ENCODE measurements at regions not wholly inside any gene's neighbourhood (a gene's known extent, or its start where the extent isn't known, plus 50 kb on each side); places are given as distances from the start of the nearest gene placed in this dataset.

- intact Hi-C loops (cut with micrococcal nuclease), result no loop called here
- CTCF ChIA-PET, result no interaction called here
- peaks cover 6% of the 10 kb centered on the region for H3K9me3 Mint-ChIP-seq
Observed at GRCh38 chr14:82492157-82492556, 958.5 kb upstream of the SEL1L start.

GRCh38 chr14:82500222-82500621, 966.6 kb upstream of the SEL1L start:
- H3K4me3 Mint-ChIP-seq, result no peak overlapping the region
- H3K4me1 Mint-ChIP-seq (ENCODE audit: low read depth), result no peaks in the 10 kb centered on the region
- H3K36me3 Mint-ChIP-seq (ENCODE audit: low read depth), result no peaks in the 10 kb centered on the region
- CTCF ChIA-PET, result no interaction called here
- intact Hi-C loops (cut with micrococcal nuclease), result no loop called here
- no peak for DNase-seq
- no peak overlapping the region for H3K27ac Mint-ChIP-seq
- H3K27me3 Mint-ChIP-seq (ENCODE audit: low read depth), result no peaks in the 10 kb centered on the region
- H3K9me3 Mint-ChIP-seq, result peaks cover 6% of the 10 kb centered on the region

More at GRCh38 chr14:82492157-82492556, 958.5 kb upstream of the SEL1L start:
- no peaks in the 10 kb centered on the region for H3K36me3 Mint-ChIP-seq (ENCODE audit: low read depth)
- H3K27ac Mint-ChIP-seq, result no peak overlapping the region
- no peaks in the 10 kb centered on the region for H3K4me1 Mint-ChIP-seq (ENCODE audit: low read depth)
- no peaks in the 10 kb centered on the region for H3K27me3 Mint-ChIP-seq (ENCODE audit: low read depth)
- no peak overlapping the region for H3K4me3 Mint-ChIP-seq
- DNase-seq, result no peak

- intact Hi-C loops (cut with micrococcal nuclease), result no loop called here
- H3K4me1 Mint-ChIP-seq (ENCODE audit: low read depth), result no peaks in the 10 kb centered on the region
- no peak overlapping the region for H3K27ac Mint-ChIP-seq
- H3K4me3 Mint-ChIP-seq, result no peak overlapping the region
- H3K9me3 Mint-ChIP-seq, result peaks cover 6% of the 10 kb centered on the region
- no peaks in the 10 kb centered on the region for H3K36me3 Mint-ChIP-seq (ENCODE audit: low read depth)
- H3K27me3 Mint-ChIP-seq (ENCODE audit: low read depth), result no peaks in the 10 kb centered on the region
- no peak for DNase-seq
- CTCF ChIA-PET, result no interaction called here
Observed at GRCh38 chr14:82501554-82501953, 967.9 kb upstream of the SEL1L start.

GRCh38 chr14:82502043-82502442, 968.4 kb upstream of the SEL1L start:
- Mint-ChIP-seq H3K4me1 (ENCODE audit: low read depth) (no peaks in the 10 kb centered on the region), H3K4me3 (no peak overlapping the region), H3K9me3 (peaks cover 7% of the 10 kb centered on the region), H3K36me3 (ENCODE audit: low read depth) (no peaks in the 10 kb centered on the region), H3K27me3 (ENCODE audit: low read depth) (no peaks in the 10 kb centered on the region), H3K27ac (no peak overlapping the region)
- CTCF ChIA-PET, result no interaction called here
- intact Hi-C loops (cut with micrococcal nuclease), result no loop called here
- no peak for DNase-seq

- H3K27ac Mint-ChIP-seq, result no peak overlapping the region
- H3K27me3 Mint-ChIP-seq (ENCODE audit: low read depth), result no peaks in the 10 kb centered on the region
- no peak for DNase-seq
- no peaks in the 10 kb centered on the region for H3K4me1 Mint-ChIP-seq (ENCODE audit: low read depth)
- intact Hi-C loops (cut with micrococcal nuclease), result no loop called here
- CTCF ChIA-PET, result no interaction called here
- no peaks in the 10 kb centered on the region for H3K36me3 Mint-ChIP-seq (ENCODE audit: low read depth)
- no peak overlapping the region for H3K4me3 Mint-ChIP-seq
- peaks cover 9% of the 10 kb centered on the region for H3K9me3 Mint-ChIP-seq
Observed at GRCh38 chr14:82504894-82505293, 971.2 kb upstream of the SEL1L start.

- Mint-ChIP-seq H3K36me3 (ENCODE audit: low read depth) (no peaks in the 10 kb centered on the region), H3K27ac (no peak overlapping the region), H3K4me1 (ENCODE audit: low read depth) (no peaks in the 10 kb centered on the region), H3K9me3 (peaks cover 4% of the 10 kb centered on the region), H3K27me3 (ENCODE audit: low read depth) (no peaks in the 10 kb centered on the region), H3K4me3 (no peak overlapping the region)
- no peak for DNase-seq
- intact Hi-C loops (cut with micrococcal nuclease), result no loop called here
- CTCF ChIA-PET, result no interaction called here
Observed at GRCh38 chr14:82510007-82510406, 976.4 kb upstream of the SEL1L start.

- Mint-ChIP-seq H3K36me3 (ENCODE audit: low read depth) (no peaks in the 10 kb centered on the region), H3K27me3 (ENCODE audit: low read depth) (no peaks in the 10 kb centered on the region)
- CTCF ChIA-PET, result no interaction called here
Observed at GRCh38 chr14:82511399-82511798, 977.7 kb upstream of the SEL1L start.

GRCh38 chr14:82520765-82521164, 987.1 kb upstream of the SEL1L start:
- CTCF ChIA-PET, result no interaction called here
- intact Hi-C loops (cut with micrococcal nuclease), result no loop called here
- Mint-ChIP-seq H3K9me3 (peaks cover 14% of the 10 kb centered on the region), H3K36me3 (ENCODE audit: low read depth) (no peaks in the 10 kb centered on the region), H3K27me3 (ENCODE audit: low read depth) (no peaks in the 10 kb centered on the region), H3K4me1 (ENCODE audit: low read depth) (no peaks in the 10 kb centered on the region), H3K4me3 (no peak overlapping the region), H3K27ac (no peak overlapping the region)
- DNase-seq, result no peak

More at GRCh38 chr14:82511399-82511798, 977.7 kb upstream of the SEL1L start:
- Mint-ChIP-seq H3K4me1 (ENCODE audit: low read depth) (no peaks in the 10 kb centered on the region), H3K4me3 (no peak overlapping the region), H3K9me3 (peaks cover 5% of the 10 kb centered on the region), H3K27ac (no peak overlapping the region)
- intact Hi-C loops (cut with micrococcal nuclease), result no loop called here
- no peak for DNase-seq

GRCh38 chr14:82521191-82521590, 987.5 kb upstream of the SEL1L start:
- CTCF ChIA-PET, result no interaction called here
- intact Hi-C loops (cut with micrococcal nuclease), result no loop called here
- H3K27ac Mint-ChIP-seq, result no peak overlapping the region
- H3K9me3 Mint-ChIP-seq, result peaks cover 14% of the 10 kb centered on the region
- DNase-seq, result no peak
- H3K27me3 Mint-ChIP-seq (ENCODE audit: low read depth), result no peaks in the 10 kb centered on the region
- no peaks in the 10 kb centered on the region for H3K4me1 Mint-ChIP-seq (ENCODE audit: low read depth)
- H3K36me3 Mint-ChIP-seq (ENCODE audit: low read depth), result no peaks in the 10 kb centered on the region
- H3K4me3 Mint-ChIP-seq, result no peak overlapping the region

- CTCF ChIA-PET, result no interaction called here
- DNase-seq, result no peak
- Mint-ChIP-seq H3K27ac (no peak overlapping the region), H3K4me3 (no peak overlapping the region), H3K4me1 (ENCODE audit: low read depth) (no peaks in the 10 kb centered on the region), H3K9me3 (peaks cover 8% of the 10 kb centered on the region), H3K27me3 (ENCODE audit: low read depth) (no peaks in the 10 kb centered on the region), H3K36me3 (ENCODE audit: low read depth) (no peaks in the 10 kb centered on the region)
- intact Hi-C loops (cut with micrococcal nuclease), result no loop called here
Observed at GRCh38 chr14:82528016-82528415, 994.4 kb upstream of the SEL1L start.

GRCh38 chr14:82533351-82533750, 999.7 kb upstream of the SEL1L start:
- no peak overlapping the region for H3K27ac Mint-ChIP-seq
- H3K27me3 Mint-ChIP-seq (ENCODE audit: low read depth), result no peaks in the 10 kb centered on the region
- intact Hi-C loops (cut with micrococcal nuclease), result no loop called here
- CTCF ChIA-PET, result no interaction called here
- no peaks in the 10 kb centered on the region for H3K9me3 Mint-ChIP-seq
- DNase-seq, result no peak
- no peak overlapping the region for H3K4me3 Mint-ChIP-seq
- H3K4me1 Mint-ChIP-seq (ENCODE audit: low read depth), result no peaks in the 10 kb centered on the region
- H3K36me3 Mint-ChIP-seq (ENCODE audit: low read depth), result no peaks in the 10 kb centered on the region

GRCh38 chr14:82536566-82536965, 1002.9 kb upstream of the SEL1L start:
- no peak overlapping the region for H3K4me3 Mint-ChIP-seq
- H3K36me3 Mint-ChIP-seq (ENCODE audit: low read depth), result no peaks in the 10 kb centered on the region
- no peaks in the 10 kb centered on the region for H3K27me3 Mint-ChIP-seq (ENCODE audit: low read depth)
- CTCF ChIA-PET, result no interaction called here
- DNase-seq, result no peak
- no peaks in the 10 kb centered on the region for H3K4me1 Mint-ChIP-seq (ENCODE audit: low read depth)
- intact Hi-C loops (cut with micrococcal nuclease), result no loop called here
- H3K9me3 Mint-ChIP-seq, result peaks cover 3% of the 10 kb centered on the region
- no peak overlapping the region for H3K27ac Mint-ChIP-seq

- H3K9me3 Mint-ChIP-seq, result peaks cover 3% of the 10 kb centered on the region
- H3K4me3 Mint-ChIP-seq, result no peak overlapping the region
- DNase-seq, result no peak
- no peaks in the 10 kb centered on the region for H3K4me1 Mint-ChIP-seq (ENCODE audit: low read depth)
- H3K27me3 Mint-ChIP-seq (ENCODE audit: low read depth), result no peaks in the 10 kb centered on the region
- no peak overlapping the region for H3K27ac Mint-ChIP-seq
- CTCF ChIA-PET, result no interaction called here
- intact Hi-C loops (cut with micrococcal nuclease), result no loop called here
- H3K36me3 Mint-ChIP-seq (ENCODE audit: low read depth), result no peaks in the 10 kb centered on the region
Observed at GRCh38 chr14:82537831-82538230, 1004.2 kb upstream of the SEL1L start.

- Mint-ChIP-seq H3K27ac (no peak overlapping the region), H3K4me3 (no peak overlapping the region), H3K36me3 (ENCODE audit: low read depth) (no peaks in the 10 kb centered on the region), H3K27me3 (ENCODE audit: low read depth) (no peaks in the 10 kb centered on the region), H3K9me3 (peaks cover 10% of the 10 kb centered on the region), H3K4me1 (ENCODE audit: low read depth) (no peaks in the 10 kb centered on the region)
- intact Hi-C loops (cut with micrococcal nuclease), result no loop called here
- DNase-seq, result no peak
- CTCF ChIA-PET, result no interaction called here
Observed at GRCh38 chr14:82546401-82546800, 1012.7 kb upstream of the SEL1L start.

Data from activated naive CD4-positive, alpha-beta T cell treated with anti-CD3 and anti-CD28 coated beads for 36 hours (primary cell).